GM12878 (cell line): ENCODE measurements at regions not wholly inside any gene's neighbourhood (a gene's known extent, or its start where the extent isn't known, plus 50 kb on each side); places are given as distances from the start of the nearest gene placed in this dataset.

ENCODE experiments used
- CEBPB ChIP-seq, 2 experiments: fragments of 150-350 bp in 1 of 2; IDR thresholded peaks; 2 replicates each; pipeline ENCODE4 v1.6.1; 2012 to 2014; ENCODE audit warnings: low read depth in 2 of 2, low read length in 2 of 2, borderline replicate concordance in 1 of 2, inconsistent platforms in 1 of 2
- POLR2AphosphoS5 ChIP-seq: IDR thresholded peaks from 2 replicates; pipeline ENCODE4 v1.6.1; 2011; ENCODE audit warnings: mild to moderate bottlenecking, low read length, inconsistent platforms
- SRF ChIP-seq, 2 experiments: IDR thresholded peaks; 2 replicates each; pipeline ENCODE4 v1.6.1; 2011; ENCODE audit warnings: low read depth in 2 of 2, low read length in 2 of 2, mild to moderate bottlenecking in 1 of 2, moderate library complexity in 1 of 2
- ZSCAN29 ChIP-seq: fragments of 450-650 bp; IDR thresholded peaks from 2 replicates; pipeline ENCODE4 v1.6.1; 2017; ENCODE audit warnings: mild to moderate bottlenecking, moderate library complexity

- TF ChIP-seq POLR2AphosphoS5, result no peak
- no peak for TF ChIP-seq ZSCAN29
- TF ChIP-seq SRF (IDR thresholded peaks at IDR 0.05; ENCODE audit: low read depth in 2 of 2, low read length in 2 of 2), result no peak
- no peak for TF ChIP-seq CEBPB (IDR thresholded peaks at IDR 0.05; ENCODE audit: borderline replicate concordance in 1 of 2, low read depth in 2 of 2, low read length in 2 of 2)
Measured at GRCh38 chr18:2482706-2483475, 88.4 kb downstream of the METTL4 start.
